GM19463 (cell line): ENCODE measurements at regions not wholly inside any gene's neighbourhood (a gene's known extent, or its start where the extent isn't known, plus 50 kb on each side); places are given as distances from the start of the nearest gene placed in this dataset.
"Not testable (repeated sequence)": the region's sequence is repeated elsewhere in the genome, so short reads cannot be mapped to it uniquely, and the experiment has no call there.

Source experiments
- ATAC-seq: cut with Tn5 transposase; IDR thresholded peaks from one replicate; pipeline ENCODE4 v1.9.1; 2021; ENCODE audit warnings: mild to moderate bottlenecking, moderate library complexity; ENCODE audit not compliant: unreplicated experiment

DNA sequence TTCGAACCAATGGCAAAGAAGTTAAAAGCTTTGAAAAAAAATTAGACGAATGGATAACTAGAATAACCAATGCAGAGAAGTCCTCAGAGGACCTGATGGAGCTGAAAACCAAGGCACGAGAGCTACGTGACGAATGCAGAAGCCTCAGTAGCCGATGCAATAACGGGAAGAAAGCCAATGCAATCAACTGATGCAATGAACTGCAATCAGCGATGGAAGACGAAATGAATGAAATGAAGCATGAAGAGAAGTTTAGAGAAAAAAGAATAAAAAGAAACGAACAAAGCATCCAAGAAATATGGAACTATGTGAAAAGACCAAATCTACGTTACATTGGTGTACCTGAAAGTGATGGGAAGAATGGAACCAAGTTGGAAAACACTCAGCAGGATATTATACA lies 52.6 kb upstream of the MRPS30 start:
- not testable (repeated sequence) for ATAC-seq

DNA sequence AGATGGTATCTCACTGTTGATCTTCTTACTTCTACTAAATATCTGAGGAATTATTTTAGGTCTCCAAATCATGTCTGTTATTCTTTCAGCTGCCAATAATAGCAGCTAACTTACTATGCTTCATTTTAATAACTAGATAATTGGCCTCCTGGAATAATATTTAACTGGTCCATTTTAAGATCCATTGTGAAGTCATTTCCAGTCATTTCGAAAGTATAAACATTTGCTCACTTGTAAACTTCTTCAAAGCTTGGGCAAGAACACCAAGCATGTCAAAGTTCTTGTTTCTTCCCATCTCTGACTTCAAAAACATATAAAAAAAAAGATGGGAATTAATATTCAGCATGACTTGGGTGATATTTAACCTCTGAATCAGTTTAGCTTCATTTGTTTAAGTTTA lies 61.4 kb upstream of the MRPS30 start:
- ATAC-seq = no peak

DNA sequence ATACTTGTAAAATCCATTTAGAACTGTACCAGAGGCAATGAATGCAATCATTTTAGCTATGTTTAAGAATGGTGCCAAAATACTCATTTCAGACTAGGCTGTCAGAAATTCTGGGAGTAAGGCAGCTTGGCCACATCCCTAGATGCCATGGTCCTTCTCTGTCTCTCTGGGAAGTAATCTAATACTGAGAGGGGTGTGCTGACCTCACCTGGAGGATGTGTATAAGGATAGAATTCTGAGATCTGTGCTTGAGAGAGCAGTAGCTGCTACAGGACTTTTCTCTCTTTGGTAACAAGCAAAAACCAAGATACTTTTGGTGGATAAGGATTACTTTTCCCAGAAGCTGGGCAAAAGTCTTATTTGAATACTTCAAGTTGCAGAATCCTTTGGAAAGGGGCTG lies 68.1 kb upstream of the MRPS30 start:
- no peak for ATAC-seq

DNA sequence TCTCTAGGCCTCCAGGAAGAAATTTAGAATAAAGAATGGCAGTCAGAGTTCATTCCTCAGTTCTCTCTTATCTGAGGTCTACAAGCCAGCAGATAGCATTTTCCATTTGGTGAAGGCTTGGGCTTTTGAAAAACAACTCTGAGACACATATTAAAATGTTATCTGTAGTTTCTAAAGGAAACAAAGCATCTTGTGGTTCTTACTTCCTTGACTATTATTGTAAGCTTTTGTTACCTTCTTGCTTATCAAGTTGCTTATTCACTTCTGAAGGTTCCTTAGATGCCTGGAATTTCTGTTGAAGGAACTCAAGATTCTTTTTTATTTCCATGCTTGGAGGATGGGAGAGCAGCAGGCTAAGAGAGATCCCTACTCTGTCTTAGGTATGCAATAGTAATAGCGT lies 79.2 kb upstream of the MRPS30 start:
- ATAC-seq = no peak

DNA sequence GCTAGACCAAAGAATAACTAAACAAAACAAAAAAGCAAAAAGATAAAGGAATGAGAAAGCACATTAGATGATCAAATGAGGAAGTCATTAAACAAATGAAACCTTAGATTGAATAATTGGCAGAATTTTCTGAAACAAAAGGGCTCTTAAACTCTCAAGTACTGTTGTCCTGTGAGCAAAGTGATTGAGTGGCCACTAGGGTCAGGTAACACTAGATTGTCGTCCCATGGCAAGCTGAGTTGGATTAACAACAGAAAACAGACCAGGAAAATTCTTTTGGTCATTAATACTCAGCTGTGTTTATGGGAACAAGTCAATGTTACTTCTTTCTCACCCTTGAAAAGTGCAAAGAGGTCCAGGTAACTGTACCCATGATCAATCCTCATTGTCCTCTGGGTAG lies 81.6 kb upstream of the MRPS30 start:
- ATAC-seq = no peak

DNA sequence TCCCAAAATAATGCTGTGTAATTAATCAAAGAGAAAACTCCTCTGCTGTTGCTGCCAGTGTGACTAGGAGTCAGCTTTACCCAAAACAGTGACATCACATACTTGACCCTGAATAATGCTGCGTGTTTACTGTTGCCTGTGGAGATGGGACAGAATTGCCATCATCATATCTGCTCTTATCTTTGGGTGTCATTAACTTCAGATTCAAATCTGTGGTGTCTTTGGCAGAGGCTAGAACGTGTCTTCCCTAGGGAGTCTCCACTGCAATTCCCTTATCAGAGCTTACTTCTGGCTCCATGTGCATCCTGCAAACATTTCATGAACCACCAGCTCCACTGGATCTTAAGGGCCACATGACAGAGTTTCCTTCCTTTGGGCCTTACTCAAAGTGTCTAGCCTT lies 88.9 kb upstream of the MRPS30 start:
- no peak for ATAC-seq

DNA sequence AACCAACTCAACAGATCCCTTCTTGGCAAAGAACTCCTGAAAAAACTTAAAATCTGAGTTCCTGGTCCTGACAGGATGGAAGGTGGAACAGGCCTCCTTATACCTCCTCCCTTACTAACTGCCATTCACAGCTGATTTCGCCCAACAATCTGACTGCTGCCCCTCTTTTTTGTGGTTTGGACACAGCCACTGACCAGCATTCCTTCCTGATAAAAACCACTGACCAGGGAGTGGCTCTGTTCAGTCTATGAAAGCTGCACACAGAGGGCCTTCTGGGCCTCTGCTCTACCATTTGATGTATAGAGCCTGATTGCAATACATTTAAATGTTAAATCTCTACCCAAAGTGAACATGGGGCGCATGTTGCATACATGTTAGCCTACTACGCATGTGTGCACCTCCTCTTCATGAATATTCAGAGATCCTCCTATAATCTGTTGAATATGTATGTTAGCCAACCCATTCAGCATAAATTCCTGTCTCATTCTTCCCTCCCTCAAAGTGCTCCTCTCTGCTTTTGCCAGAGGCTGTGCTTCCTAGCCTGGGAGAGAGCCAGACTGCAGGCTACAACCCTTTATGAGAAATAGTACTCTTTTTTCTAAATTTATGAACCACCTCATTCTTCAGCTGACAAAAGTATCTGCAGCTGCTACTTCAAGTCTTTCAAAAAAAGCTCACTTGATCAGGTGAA lies 93.7 kb upstream of the MRPS30 start:
- ATAC-seq = no peak

DNA sequence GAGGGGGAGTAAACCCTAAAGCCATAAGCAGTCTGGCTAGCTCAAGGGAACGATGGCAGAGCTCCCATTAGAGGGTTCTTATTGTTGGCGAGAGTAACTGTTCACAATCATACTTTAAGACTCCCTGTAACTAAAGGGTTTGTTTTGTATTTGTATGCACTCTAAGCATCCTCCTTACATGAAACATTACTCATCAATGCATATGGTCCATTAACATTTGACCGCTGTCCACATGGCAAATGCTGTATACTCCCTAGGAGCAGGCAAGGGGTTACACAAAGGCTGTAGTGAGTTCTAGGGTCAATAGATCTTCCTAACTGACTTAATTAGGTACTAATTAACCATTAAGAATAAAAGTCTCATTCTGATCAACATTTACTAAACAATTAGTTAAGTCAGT lies 95.3 kb upstream of the MRPS30 start:
- no peak for ATAC-seq

DNA sequence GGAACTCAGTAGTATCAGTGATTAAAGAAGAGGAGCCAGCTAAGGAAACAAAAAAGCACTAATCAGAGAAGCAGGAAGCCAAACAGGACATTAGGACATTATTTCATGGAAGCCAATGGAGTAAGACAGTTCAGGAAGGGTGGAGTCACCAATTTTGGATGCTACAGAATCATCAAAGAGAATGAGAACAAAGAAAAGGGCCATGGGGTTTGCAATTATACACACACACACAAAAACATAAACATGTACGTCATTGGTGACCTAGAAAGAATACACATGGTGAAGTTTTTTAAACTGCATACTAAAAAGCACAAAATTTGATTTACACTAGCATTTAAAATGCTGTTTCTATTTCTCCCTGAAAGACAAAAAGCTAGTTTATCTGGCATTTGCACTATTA lies 96.8 kb upstream of the MRPS30 start:
- no peak for ATAC-seq

DNA sequence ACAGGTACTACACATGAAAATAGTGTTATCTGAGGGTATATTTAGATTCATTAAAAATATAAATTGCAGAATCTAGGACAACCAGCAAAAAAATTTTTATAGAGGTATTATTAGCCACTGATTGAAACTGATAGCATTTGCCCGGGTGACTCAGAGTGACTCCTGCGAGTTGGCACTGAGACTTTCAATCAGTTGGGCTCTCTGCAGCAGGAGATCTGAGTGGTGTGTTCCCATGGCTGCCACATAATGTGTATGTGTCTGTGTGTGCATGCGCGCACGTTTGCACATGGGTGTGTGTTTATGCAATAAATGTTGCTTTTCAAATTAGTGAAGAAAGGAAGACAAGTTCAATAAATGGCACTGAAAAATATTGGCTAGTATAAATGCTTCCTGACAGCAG lies 100.1 kb upstream of the MRPS30 start:
- ATAC-seq = no peak

DNA sequence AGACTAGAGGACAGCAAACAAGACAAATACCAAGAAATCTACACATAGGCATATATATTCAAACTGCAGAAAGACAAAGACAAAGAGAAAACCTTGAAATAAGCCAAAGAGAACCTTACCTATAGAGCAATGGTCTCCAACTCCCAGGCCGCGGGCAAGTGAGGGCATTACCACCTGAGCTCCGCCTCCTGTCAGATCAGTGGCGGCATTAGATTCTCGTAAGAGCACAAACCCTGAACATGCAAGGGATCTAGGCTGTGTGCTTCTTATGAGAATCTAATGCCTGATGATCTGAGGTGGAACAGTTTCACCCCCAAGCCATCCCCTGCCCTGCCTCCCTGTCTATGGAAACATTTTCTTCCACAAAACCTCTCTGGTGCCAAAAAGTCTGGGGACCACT lies 101.0 kb upstream of the MRPS30 start:
- no peak for ATAC-seq

DNA sequence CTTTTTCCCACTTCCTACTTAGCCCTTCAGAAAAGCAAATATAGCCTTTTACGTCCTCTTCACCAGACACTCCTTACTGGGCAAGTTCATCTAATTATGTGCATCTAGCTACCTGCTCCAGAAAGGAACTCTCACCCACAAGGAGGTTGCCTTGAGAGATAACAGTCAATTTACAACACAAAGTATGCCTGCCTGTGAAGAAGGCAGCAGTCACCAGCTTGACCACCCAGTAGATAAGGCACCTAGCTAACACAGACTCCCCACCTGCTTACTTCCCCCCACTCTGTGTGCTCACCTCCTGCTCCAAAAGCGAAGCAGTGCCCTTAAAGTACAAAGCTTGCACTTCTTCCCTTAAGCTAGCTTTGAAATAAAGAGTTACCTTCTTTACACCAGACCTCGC lies 111.7 kb upstream of the MRPS30 start:
- ATAC-seq = no peak

DNA sequence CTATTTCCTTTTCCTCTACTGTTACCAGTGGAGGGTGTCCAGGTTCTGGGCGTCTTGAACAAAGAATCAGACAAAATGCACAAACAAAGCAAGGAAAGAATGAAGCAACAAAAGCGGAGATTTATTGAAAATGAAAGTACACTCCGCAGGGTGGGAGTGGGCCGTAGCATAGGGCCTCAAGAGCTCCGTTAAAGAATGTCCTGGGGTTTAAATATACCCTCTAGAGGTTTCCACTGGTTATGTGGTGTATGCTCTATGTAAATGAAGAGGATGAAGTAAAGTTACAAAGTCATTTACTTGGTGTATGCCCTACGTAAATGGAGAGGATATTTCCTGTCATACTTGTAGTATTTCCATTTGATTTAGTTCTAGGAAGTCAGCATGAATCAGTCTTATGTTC lies 113.5 kb upstream of the MRPS30 start:
- no peak for ATAC-seq

DNA sequence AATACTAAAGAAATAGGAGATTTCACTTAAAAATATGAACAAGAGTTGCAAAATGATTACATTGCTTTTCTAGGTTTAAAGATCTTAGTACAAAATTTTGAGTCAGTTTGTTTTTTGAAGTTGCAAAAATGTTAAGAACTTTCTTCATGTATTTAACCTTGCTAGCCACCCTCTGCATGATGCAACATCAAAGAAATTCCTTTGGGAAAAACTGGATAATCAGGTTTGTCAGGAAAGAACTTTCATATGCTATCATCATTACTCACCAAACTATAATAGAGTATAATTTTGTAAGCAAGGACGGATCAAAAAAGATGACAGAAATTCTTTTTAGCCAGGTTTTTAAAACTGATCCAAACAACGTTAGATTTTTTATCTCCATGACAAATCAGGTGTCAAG lies 116.9 kb upstream of the MRPS30 start:
- ATAC-seq = no peak

DNA sequence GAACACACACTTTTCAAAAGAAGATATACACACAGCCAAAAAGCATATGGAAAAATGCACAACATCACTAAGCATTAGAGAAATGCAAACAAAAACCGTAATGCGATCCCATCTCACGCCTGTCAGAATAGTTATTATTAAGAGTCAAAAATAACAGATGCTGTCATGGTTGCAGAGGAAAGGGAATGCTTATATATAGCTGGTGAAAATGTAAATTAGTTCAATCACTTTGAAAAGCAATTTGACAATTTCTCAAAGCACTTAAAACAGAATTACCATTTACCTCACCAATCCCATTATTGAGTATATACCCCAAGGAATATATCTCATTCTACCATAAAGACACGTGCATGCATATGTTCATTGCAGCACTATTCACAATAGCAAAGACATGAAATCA lies 126.8 kb upstream of the MRPS30 start:
- no peak for ATAC-seq

DNA sequence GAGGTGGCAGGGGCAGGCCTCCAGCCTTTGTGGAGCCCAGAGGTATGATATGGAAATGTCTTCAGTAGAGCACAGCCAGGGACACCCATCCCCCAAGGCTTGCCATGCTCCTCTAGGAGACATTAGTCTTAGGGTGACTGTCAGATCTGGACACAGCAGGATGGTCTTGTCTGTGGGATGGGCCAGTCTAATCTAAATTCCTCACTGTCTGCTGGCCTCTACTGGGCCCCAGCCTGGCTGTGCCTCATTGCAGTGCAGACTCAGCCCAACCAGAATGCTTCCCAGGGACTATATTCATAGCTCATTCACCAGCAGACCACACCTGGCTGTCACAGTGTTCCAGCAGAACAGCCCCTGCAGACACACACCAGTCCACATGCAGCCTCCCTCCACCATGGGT lies 129.5 kb upstream of the MRPS30 start:
- no peak for ATAC-seq

DNA sequence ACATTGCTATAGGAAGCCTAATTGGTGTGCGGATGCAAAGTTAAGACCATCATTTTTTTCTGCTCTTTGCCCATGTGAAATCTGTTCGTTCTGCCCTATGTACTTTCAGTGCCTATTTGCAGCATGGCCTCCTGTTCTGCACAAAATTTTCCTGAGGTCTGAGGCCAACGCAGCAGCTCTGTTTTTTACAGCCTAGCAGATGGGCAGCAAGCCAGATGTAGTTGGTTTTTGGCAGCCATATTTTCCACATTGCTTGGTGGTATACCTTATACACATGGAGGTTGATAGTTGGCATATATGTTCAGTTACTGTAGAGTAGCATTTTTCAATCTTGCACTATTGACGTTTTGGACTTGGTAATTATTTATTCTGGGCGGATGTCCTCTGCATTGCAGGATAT lies 133.5 kb upstream of the MRPS30 start:
- no peak for ATAC-seq

DNA sequence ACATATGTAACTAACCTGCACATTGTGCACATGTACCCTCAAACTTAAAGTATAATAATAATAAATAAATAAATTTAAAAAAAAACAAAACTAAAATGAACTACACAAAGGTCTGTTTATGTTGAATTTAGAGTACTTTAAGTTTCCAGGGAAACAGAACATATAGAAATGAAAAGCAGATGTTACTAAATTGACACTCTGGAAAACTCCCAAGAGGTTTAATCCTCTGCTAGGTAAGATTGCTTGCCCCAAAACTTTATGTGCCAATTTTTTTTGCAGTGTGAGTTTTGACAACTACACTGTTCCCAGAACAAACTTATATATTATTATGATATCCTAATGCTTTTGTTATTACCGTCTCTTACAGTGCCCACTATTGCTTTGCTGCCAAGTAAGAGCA lies 134.3 kb upstream of the MRPS30 start:
- no peak for ATAC-seq

DNA sequence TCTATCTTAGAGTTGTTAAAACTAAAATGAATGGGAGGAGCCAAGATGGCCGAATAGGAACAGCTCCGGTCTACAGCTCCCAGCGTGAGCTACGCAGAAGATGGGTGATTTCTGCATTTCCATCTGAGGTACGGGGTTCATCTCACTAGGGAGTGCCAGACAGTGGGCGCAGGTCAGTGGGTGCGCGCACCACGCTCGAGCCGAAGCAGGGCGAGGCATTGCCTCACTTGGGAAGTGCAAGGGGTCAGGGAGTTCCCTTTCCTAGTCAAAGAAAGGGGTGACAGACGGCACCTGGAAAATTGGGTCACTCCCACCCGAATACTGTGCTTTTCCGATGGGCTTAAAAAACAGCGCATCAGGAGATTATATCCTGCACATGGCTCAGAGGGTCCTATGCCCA lies 140.3 kb upstream of the MRPS30 start:
- ATAC-seq = not testable (repeated sequence)

DNA sequence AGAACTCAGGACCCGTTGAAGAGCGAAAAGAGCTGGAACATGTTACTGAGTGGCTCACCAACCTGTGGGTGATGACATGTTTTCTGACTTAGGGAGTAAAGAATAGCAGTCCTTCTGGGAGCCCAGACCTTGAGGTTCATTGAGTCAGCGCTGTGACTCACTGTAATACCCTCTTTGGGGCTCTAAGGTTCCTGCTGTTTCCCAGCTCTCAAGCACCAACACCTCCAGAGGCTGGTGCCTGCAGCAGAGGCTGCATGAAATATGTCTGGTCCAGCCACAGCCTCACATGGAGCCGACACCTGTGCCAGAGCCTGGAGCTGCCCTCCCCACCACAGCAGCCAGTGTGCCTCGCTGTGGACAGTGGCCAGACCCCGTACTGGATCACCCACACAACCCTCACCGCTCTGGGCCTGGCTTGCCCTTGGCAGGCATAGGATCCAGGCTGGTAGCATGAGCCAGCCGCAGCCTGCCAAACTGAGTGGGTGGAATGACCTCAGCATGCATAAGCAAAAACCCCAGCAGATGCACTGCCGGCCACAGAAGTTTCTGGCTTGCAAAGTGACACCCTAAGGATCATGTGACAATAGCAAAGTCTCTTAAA lies 143.5 kb upstream of the MRPS30 start:
- peak; percentile 65 for ATAC-seq

DNA sequence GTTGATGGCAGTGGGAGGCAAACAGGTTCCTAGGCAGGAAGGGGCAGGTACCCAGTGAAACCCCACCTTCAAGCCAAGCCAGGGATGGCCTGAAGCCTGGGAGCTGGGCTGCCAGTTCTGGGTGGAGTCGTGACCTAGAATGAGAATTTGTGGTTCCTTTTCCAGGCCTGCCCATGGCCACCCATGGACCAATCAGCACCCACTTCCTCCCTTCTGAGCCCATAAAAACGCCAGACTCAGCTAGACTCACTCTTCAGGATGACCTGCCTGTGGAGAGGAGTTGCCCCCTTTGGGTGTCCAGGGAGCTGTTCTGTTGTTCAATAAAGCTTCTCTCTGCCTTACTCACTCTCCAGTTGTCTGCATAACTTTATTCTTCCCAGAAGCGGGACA lies 144.0 kb upstream of the MRPS30 start:
- no peak for ATAC-seq

DNA sequence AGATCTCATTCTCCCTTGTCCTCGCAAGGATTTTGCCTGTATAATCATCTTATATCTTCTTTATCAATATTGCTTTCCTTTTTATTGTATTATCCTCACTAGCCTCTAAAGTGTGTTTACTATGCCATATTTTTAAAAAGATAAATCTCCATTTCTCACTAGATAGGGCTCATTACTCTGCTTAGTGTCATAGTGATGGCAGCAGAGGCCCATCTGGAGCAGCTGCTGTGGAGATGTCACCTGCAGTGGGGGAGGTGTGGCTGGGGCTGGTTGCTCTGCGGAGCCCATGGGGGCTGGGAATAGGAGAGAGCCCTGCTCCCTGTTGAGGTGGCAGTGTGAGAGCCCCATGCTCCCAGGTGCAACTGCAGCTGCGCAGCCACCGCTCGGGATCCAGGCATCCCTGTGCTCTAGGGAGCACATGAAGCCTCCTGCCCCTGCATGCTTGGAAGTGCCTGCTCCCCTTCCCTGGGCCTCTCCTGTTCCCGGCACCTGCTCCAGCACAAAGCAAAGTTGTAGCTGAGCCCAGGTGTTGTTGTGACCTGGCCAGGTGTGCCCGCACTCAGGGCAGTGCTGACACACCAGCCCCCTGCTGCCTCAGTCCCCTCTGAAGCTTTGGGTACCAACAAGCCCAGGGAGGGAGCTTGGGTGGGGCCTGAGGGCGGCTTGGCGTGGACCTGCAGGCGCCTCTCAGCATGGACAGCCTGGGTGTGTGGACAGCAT lies 144.6 kb upstream of the MRPS30 start:
- ATAC-seq = no peak

DNA sequence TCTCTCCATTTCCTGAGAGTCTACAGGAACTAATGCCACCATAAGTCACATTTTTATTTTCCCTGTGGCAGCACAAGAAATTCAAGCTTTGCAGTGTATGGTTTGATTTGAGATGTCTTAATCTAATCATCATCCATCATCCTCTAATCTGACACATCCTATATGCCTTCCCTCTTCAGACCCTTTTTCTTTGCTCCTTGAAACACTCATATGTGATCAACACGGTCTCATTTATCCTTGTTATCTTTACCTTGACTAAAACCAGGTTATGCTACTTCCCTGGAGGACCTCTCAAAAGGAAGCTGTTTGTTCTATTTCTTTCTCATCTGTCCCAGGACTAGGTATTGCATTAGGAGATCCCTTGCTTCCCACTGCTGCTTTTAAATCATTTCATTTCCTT lies 146.9 kb upstream of the MRPS30 start:
- no peak for ATAC-seq
